ENCODE measurements at regions not wholly inside any gene's neighbourhood (a gene's known extent, or its start where the extent isn't known, plus 50 kb on each side); places are given as distances from the start of the nearest gene placed in this dataset.

- DNase-seq, result no peak
- Mint-ChIP-seq H3K4me1 (no peaks in the 10 kb centered on the region), H3K9me3 (peaks cover 12% of the 10 kb centered on the region), H3K4me3 (no peak overlapping the region), H3K36me3 (ENCODE audit: low read depth) (no peaks in the 10 kb centered on the region), H3K27ac (no peak overlapping the region), H3K27me3 (ENCODE audit: low read depth, poor library complexity) (peaks cover 4% of the 10 kb centered on the region)
- TF ChIP-seq CTCF (IDR thresholded peaks at IDR 0.05), result no peak
These were observed 182.4 kb upstream of the TOM1L1 start for GRCh38 chr17:54718286-54718685.

GRCh38 chr17:54727624-54728023 lies 173.0 kb upstream of the TOM1L1 start:
- Mint-ChIP-seq H3K4me1 (no peaks in the 10 kb centered on the region), H3K4me3 (no peak overlapping the region), H3K36me3 (ENCODE audit: low read depth) (no peaks in the 10 kb centered on the region), H3K27me3 (ENCODE audit: low read depth, poor library complexity) (no peaks in the 10 kb centered on the region), H3K9me3 (peaks cover 74% of the 10 kb centered on the region), H3K27ac (no peak overlapping the region)
- DNase-seq, result no peak
- TF ChIP-seq CTCF (IDR thresholded peaks at IDR 0.05), result no peak

- no peak overlapping the region for H3K27ac Mint-ChIP-seq
- no peak for DNase-seq
- peaks cover 14% of the 10 kb centered on the region for H3K9me3 Mint-ChIP-seq
- H3K27me3 Mint-ChIP-seq (ENCODE audit: low read depth, poor library complexity), result peaks cover 5% of the 10 kb centered on the region
- TF ChIP-seq CTCF (IDR thresholded peaks at IDR 0.05), result no peak
- H3K4me3 Mint-ChIP-seq, result no peak overlapping the region
- H3K4me1 Mint-ChIP-seq, result no peaks in the 10 kb centered on the region
- H3K36me3 Mint-ChIP-seq (ENCODE audit: low read depth), result no peaks in the 10 kb centered on the region
These were observed 164.1 kb upstream of the TOM1L1 start for GRCh38 chr17:54736573-54736972.

GRCh38 chr17:54738496-54738895 lies 162.2 kb upstream of the TOM1L1 start:
- Mint-ChIP-seq H3K4me1 (no peaks in the 10 kb centered on the region), H3K27me3 (ENCODE audit: low read depth, poor library complexity) (peaks cover 5% of the 10 kb centered on the region), H3K4me3 (no peak overlapping the region), H3K27ac (no peak overlapping the region), H3K36me3 (ENCODE audit: low read depth) (no peaks in the 10 kb centered on the region), H3K9me3 (no peaks in the 10 kb centered on the region)
- TF ChIP-seq CTCF (IDR thresholded peaks at IDR 0.05), result no peak
- no peak for DNase-seq

- no peaks in the 10 kb centered on the region for H3K4me1 Mint-ChIP-seq
- TF ChIP-seq CTCF (IDR thresholded peaks at IDR 0.05), result no peak
- H3K9me3 Mint-ChIP-seq, result peaks cover 45% of the 10 kb centered on the region
- H3K4me3 Mint-ChIP-seq, result no peak overlapping the region
- peaks cover 5% of the 10 kb centered on the region for H3K27me3 Mint-ChIP-seq (ENCODE audit: low read depth, poor library complexity)
- peaks cover 14% of the 10 kb centered on the region for H3K36me3 Mint-ChIP-seq (ENCODE audit: low read depth)
- DNase-seq, result no peak
- no peak overlapping the region for H3K27ac Mint-ChIP-seq
These were observed 155.9 kb upstream of the TOM1L1 start for GRCh38 chr17:54744750-54745149.

GRCh38 chr17:54745239-54745638 lies 155.4 kb upstream of the TOM1L1 start:
- Mint-ChIP-seq H3K36me3 (ENCODE audit: low read depth) (peaks cover 14% of the 10 kb centered on the region), H3K9me3 (peaks cover 45% of the 10 kb centered on the region), H3K27ac (no peak overlapping the region), H3K4me1 (no peaks in the 10 kb centered on the region), H3K27me3 (ENCODE audit: low read depth, poor library complexity) (peaks cover 5% of the 10 kb centered on the region), H3K4me3 (no peak overlapping the region)
- TF ChIP-seq CTCF (IDR thresholded peaks at IDR 0.05), result no peak
- no peak for DNase-seq
